Pancreas (tissue), 10 donors: ENCODE measurements at regions not wholly inside any gene's neighbourhood (a gene's known extent, or its start where the extent isn't known, plus 50 kb on each side); places are given as distances from the start of the nearest gene placed in this dataset.

Source experiments
- ATAC-seq, 4 donors: fragments of 200-7000 bp; cut with Tn5 transposase; one replicate each; pipeline versions ENCODE4 v1.8.0 to v1.9.1; 2020; ENCODE audit warnings: mild to moderate bottlenecking in 4 of 4, moderate library complexity in 4 of 4
- DNase-seq, 6 donors: peaks; one replicate each; pipeline ENCODE4 v3.0.0-alpha.2; 2020
- FAIRE-seq: peaks from 2 replicates; lab custom pipeline; 2012; peaks lifted over from hg19 to GRCh38; lab: Jason Lieb, UNC
- H3K27ac ChIP-seq, 4 donors: fragments of 200-600 bp; sonication (generic); 1 replicate in 3 of 4; 2 replicates in 1 of 4; pipeline versions ENCODE4 v1.5.0 to v1.8.0; 2020
- H3K27me3 ChIP-seq, 4 donors: fragments of 200-600 bp; one replicate each; pipeline ENCODE4 v1.8.0; 2021
- H3K36me3 ChIP-seq, 3 donors: fragments of 200-600 bp; sonication (generic) in 1 of 3; one replicate each; pipeline versions ENCODE4 v1.5.0 to v1.8.0; 2020 to 2021
- H3K4me1 ChIP-seq, 3 donors: fragments of 200-600 bp; one replicate each; pipeline ENCODE4 v1.8.0; 2021
- H3K4me3 ChIP-seq, 4 donors: fragments of 200-600 bp; sonication (generic) in 2 of 4; one replicate each; pipeline versions ENCODE4 v1.5.0 to v1.8.0; 2020 to 2021
- H3K9me3 ChIP-seq, 4 donors: fragments of 200-600 bp; one replicate each; pipeline ENCODE4 v1.8.0; 2021
- WGBS, 2 donors: extraction: QIAGEN DNeasy Blood & Tissue Kit; methylation state at CpG; one replicate each; pipeline ENCODE4 v1.1.7; 2013; 5-methylcytosine and 5-hydroxymethylcytosine counted together
- intact Hi-C, 3 donors: fragments of 100-400 bp; cut with DNase I; formaldehyde crosslinking; loops; one replicate each; pipeline versions ENCODE4 v1.11.1 to v1.14.2; 2022
- TF ChIP-seq, protein P1 (sequence below), 4 donors: fragments of 200-600 bp; sonication (generic) in 3 of 4; IDR thresholded peaks; one replicate each; pipeline versions ENCODE4 v1.5.0 to v1.8.0; 2021; ENCODE audit warnings: antibody characterized with exemption in 4 of 4
- donor health status: healthy with polysubstance abuse.
- donor health status: DM: no; HTN: no; CAD: no; lungs with moderate emphysema.
- donor health status: DM: no; HTN: no; CAD: no.
- donor health status: control.
- donor health status: control.
- donor health status: Bipolar disorder and iron deficiency.
- donor health status: DM: yes; HTN: yes; CAD: no.
- donor health status: DM: no; HTN: no; CAD: no.
- donor health status: DM: no; HTN: no; CAD: no.
- donor health status: DM: yes; HTN: yes; CAD: no.

DNA sequence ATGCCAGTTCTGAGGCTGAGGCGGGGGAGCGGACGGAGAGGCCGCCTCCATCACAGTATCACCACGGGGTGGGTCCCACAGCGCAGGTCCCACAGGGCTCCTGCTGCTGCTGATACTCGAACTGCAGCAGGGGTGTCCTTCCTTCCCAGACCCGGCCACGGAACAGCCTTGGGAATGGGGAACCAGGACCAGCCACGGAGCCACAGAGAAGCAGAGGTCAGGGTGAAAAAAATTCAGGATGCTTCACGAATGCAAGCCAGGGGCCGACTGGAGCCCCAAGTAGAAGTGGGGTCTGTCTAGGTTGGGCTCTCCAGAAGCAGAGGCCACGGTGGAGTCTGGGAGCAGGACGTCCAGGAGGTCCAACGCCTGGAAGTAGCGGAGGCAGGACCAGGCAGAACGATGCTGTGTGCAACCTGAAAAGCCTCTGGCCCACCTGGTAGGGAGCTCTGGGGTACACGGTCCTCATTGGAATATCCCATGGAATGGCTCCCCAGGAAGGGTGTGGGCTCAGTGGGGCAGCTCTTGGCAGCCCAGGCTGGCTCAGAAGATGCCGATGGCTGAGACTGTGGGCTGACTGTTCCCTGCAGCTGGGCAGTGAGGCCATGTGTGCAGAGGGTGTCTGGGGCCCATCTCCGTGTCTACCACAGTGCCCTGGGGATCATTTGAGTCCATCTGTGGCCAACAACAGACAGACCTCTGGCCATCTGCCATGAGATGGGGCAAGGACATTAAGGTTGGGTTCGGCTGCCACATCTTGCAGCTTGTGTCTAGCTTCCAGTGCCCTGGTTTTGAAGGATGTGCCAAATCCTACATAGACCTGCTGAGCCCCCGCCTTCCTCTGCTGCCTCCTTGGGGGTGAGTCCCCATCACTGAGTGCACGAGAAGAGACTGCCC, 66.9 kb upstream of the FCN1 start:
- FAIRE-seq (no peak), ATAC-seq (no peak), DNase-seq (peak in 2 of 6 donors; percentile 5 to 33)
- Histone ChIP-seq H3K27me3 (no peaks in the 10 kb centered on the region), H3K9me3 (no peaks in the 10 kb centered on the region), H3K4me3 (no peak overlapping the region), H3K36me3 (no peaks in the 10 kb centered on the region), H3K4me1 (no peaks in the 10 kb centered on the region), H3K27ac (no peak overlapping the region)
- WGBS, 2 donors, result 79 to 85% methylated on average over 23 of the region's 23 CpGs
- TF ChIP-seq, protein P1, sequence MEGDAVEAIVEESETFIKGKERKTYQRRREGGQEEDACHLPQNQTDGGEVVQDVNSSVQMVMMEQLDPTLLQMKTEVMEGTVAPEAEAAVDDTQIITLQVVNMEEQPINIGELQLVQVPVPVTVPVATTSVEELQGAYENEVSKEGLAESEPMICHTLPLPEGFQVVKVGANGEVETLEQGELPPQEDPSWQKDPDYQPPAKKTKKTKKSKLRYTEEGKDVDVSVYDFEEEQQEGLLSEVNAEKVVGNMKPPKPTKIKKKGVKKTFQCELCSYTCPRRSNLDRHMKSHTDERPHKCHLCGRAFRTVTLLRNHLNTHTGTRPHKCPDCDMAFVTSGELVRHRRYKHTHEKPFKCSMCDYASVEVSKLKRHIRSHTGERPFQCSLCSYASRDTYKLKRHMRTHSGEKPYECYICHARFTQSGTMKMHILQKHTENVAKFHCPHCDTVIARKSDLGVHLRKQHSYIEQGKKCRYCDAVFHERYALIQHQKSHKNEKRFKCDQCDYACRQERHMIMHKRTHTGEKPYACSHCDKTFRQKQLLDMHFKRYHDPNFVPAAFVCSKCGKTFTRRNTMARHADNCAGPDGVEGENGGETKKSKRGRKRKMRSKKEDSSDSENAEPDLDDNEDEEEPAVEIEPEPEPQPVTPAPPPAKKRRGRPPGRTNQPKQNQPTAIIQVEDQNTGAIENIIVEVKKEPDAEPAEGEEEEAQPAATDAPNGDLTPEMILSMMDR (IDR thresholded peaks at IDR 0.05), result no peak
- intact Hi-C loops, result no loop called here

DNA sequence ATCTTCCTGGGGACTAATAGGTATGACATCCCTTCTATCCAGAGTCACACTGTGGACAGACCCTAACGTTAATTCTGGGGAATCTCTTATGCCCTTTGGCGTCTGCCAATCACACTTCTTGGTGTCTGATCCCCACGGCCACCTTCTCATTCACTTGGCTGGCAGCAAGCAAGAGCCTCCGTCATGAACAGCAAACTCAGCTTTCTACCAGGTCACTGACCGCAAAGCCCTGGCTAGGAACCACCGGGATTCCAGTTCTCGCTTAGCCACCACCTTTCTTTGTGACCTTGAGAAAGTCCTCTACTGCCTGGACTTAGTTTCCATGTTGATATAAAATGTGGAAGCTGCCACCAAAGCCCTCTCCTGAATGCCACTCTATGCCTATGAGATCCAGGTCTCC, 67.7 kb upstream of the FCN1 start:
- DNase-seq, result peak in 2 of 6 donors; percentile 7 to 19
- Histone ChIP-seq H3K27me3 (no peaks in the 10 kb centered on the region), H3K4me1 (no peaks in the 10 kb centered on the region), H3K9me3 (no peaks in the 10 kb centered on the region), H3K36me3 (no peaks in the 10 kb centered on the region), H3K4me3 (no peak overlapping the region), H3K27ac (no peak overlapping the region)
- intact Hi-C loops, result no loop called here
- FAIRE-seq, result no peak
- 82% methylated on average over 7 of the region's 7 CpGs for WGBS, 2 donors
- TF ChIP-seq, protein P1 (IDR thresholded peaks at IDR 0.05), result no peak
- no peak for ATAC-seq

DNA sequence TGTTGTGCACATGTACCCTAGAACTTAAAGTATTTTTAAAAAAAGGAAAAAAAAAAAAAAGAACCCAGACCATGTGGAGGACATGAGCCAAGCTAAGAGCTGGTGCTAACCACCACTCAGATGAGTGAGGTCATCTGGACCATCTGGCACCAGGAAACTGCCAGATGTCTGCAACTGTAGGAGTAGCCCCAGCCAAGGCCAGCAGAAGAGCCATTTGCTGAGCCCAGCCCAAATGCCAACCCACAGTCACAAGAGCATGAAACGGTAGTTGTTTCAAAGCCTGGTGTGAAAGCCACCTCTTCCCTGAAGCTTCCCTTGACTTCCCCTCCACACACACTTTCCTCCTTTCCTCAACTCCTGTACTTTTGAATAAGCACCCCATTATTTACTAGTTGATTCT, 69.2 kb upstream of the FCN1 start:
- peak in 2 of 6 donors; percentile 3 to 12 for DNase-seq
- Histone ChIP-seq H3K27me3 (no peaks in the 10 kb centered on the region), H3K9me3 (no peaks in the 10 kb centered on the region), H3K36me3 (no peaks in the 10 kb centered on the region), H3K4me1 (no peaks in the 10 kb centered on the region), H3K4me3 (no peak overlapping the region), H3K27ac (no peak overlapping the region)
- 80 to 94% methylated on average over 1 of the region's 1 CpG for WGBS, 2 donors
- TF ChIP-seq, protein P1 (IDR thresholded peaks at IDR 0.05), result no peak
- no peak for FAIRE-seq
- ATAC-seq, result no peak
- intact Hi-C loops, result no loop called here

DNA sequence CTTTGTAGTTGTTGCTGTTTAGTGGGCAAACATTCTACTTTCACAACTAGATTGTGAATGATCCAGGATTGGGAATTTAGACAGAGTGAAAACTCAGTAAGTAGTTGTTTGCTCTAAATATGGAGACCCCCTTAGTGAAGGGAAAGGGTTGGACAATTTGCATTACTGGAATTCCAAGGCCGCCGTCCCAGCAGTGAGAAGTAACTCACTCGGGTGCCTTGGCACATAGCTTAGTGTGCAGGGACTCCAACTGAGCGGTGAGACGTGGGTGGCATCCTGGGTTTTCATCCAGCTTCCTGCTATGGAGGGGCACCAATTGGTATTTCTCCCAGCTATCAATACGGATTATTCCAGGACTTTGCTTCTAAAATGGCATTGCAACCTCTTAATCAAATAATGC, 69.7 kb upstream of the FCN1 start:
- Histone ChIP-seq H3K9me3 (no peaks in the 10 kb centered on the region), H3K27me3 (no peaks in the 10 kb centered on the region), H3K36me3 (no peaks in the 10 kb centered on the region), H3K27ac (no peak overlapping the region), H3K4me3 (no peak overlapping the region), H3K4me1 (no peaks in the 10 kb centered on the region)
- FAIRE-seq (no peak), DNase-seq (peak in 2 of 6 donors; percentile 0 to 6), ATAC-seq (no peak)
- 80 to 88% methylated on average over 6 of the region's 6 CpGs for WGBS, 2 donors
- TF ChIP-seq, protein P1 (IDR thresholded peaks at IDR 0.05), result no peak
- intact Hi-C loops, result no loop called here
